ENCODE measurements at regions not wholly inside any gene's neighbourhood (a gene's known extent, or its start where the extent isn't known, plus 50 kb on each side); places are given as distances from the start of the nearest gene placed in this dataset.
"Not testable (repeated sequence)": the region's sequence is repeated elsewhere in the genome, so short reads cannot be mapped to it uniquely, and the experiment has no call there.

- Histone ChIP-seq H3K4me3 (ENCODE audit: insufficient read length, low read depth) (no peak overlapping the region), H3K27me3 (ENCODE audit: insufficient read depth, insufficient read length) (no peaks in the 10 kb centered on the region), H3K9me3 (ENCODE audit: insufficient read depth, low read length) (no peaks in the 10 kb centered on the region), H3K36me3 (ENCODE audit: insufficient read depth, insufficient read length, low read length) (no peaks in the 10 kb centered on the region), H3K4me1 (ENCODE audit: insufficient read depth, insufficient read length) (no peaks in the 10 kb centered on the region), H3K9ac (ENCODE audit: insufficient read length, low read depth) (no peak overlapping the region)
- TF ChIP-seq YY1 (IDR thresholded peaks at IDR 0.05; ENCODE audit: insufficient read depth, insufficient read length) (no peak), SUZ12 (IDR thresholded peaks at IDR 0.05; ENCODE audit: extremely low read depth, insufficient read depth, insufficient read length) (no peak), ZNF274 (IDR thresholded peaks at IDR 0.05; ENCODE audit: low read depth, low read length) (no peak)
- no peak for DNase-seq (ENCODE audit: low read depth, low spot score)
Measured at GRCh38 chrX:118228456-118228855, 111.8 kb upstream of the KLHL13 start.

GRCh38 chrX:118231464-118231863 lies 114.4 kb upstream of the WDR44 start:
- no peaks in the 10 kb centered on the region for H3K4me1 ChIP-seq (ENCODE audit: insufficient read depth, insufficient read length)
- H3K9ac ChIP-seq (ENCODE audit: insufficient read length, low read depth) = no peak overlapping the region
- DNase-seq (ENCODE audit: low read depth, low spot score) = no peak
- TF ChIP-seq YY1 (IDR thresholded peaks at IDR 0.05; ENCODE audit: insufficient read depth, insufficient read length) = no peak
- TF ChIP-seq SUZ12 (IDR thresholded peaks at IDR 0.05; ENCODE audit: extremely low read depth, insufficient read depth, insufficient read length) = no peak
- TF ChIP-seq ZNF274 (IDR thresholded peaks at IDR 0.05; ENCODE audit: low read depth, low read length) = no peak
- H3K9me3 ChIP-seq (ENCODE audit: insufficient read depth, low read length) = no peaks in the 10 kb centered on the region
- no peaks in the 10 kb centered on the region for H3K36me3 ChIP-seq (ENCODE audit: insufficient read depth, insufficient read length, low read length)
- H3K4me3 ChIP-seq (ENCODE audit: insufficient read length, low read depth) = no peak overlapping the region
- H3K27me3 ChIP-seq (ENCODE audit: insufficient read depth, insufficient read length) = no peaks in the 10 kb centered on the region

- Histone ChIP-seq H3K4me3 (ENCODE audit: insufficient read length, low read depth) (no peak overlapping the region), H3K9me3 (ENCODE audit: insufficient read depth, low read length) (peaks cover 9% of the 10 kb centered on the region; the same call in 1 of the 2 replicates), H3K4me1 (ENCODE audit: insufficient read depth, insufficient read length) (no peaks in the 10 kb centered on the region), H3K36me3 (ENCODE audit: insufficient read depth, insufficient read length, low read length) (no peaks in the 10 kb centered on the region), H3K9ac (ENCODE audit: insufficient read length, low read depth) (no peak overlapping the region), H3K27me3 (ENCODE audit: insufficient read depth, insufficient read length) (no peaks in the 10 kb centered on the region)
- TF ChIP-seq SUZ12 (IDR thresholded peaks at IDR 0.05; ENCODE audit: extremely low read depth, insufficient read depth, insufficient read length) (no peak), ZNF274 (IDR thresholded peaks at IDR 0.05; ENCODE audit: low read depth, low read length) (no peak), YY1 (IDR thresholded peaks at IDR 0.05; ENCODE audit: insufficient read depth, insufficient read length) (no peak)
- no peak for DNase-seq (ENCODE audit: low read depth, low spot score)
Measured at GRCh38 chrX:118239178-118239870, 106.6 kb upstream of the WDR44 start.

- Histone ChIP-seq H3K4me3 (ENCODE audit: insufficient read length, low read depth) (no peak overlapping the region), H3K9me3 (ENCODE audit: insufficient read depth, low read length) (peaks cover 9% of the 10 kb centered on the region; the same call in 1 of the 2 replicates), H3K27me3 (ENCODE audit: insufficient read depth, insufficient read length) (no peaks in the 10 kb centered on the region), H3K36me3 (ENCODE audit: insufficient read depth, insufficient read length, low read length) (no peaks in the 10 kb centered on the region), H3K4me1 (ENCODE audit: insufficient read depth, insufficient read length) (no peaks in the 10 kb centered on the region), H3K9ac (ENCODE audit: insufficient read length, low read depth) (no peak overlapping the region)
- no peak for DNase-seq (ENCODE audit: low read depth, low spot score)
- TF ChIP-seq ZNF274 (IDR thresholded peaks at IDR 0.05; ENCODE audit: low read depth, low read length) (no peak), YY1 (IDR thresholded peaks at IDR 0.05; ENCODE audit: insufficient read depth, insufficient read length) (no peak), SUZ12 (IDR thresholded peaks at IDR 0.05; ENCODE audit: extremely low read depth, insufficient read depth, insufficient read length) (no peak)
Measured at GRCh38 chrX:118239913-118240698, 105.8 kb upstream of the WDR44 start.

GRCh38 chrX:118246961-118247360 lies 98.9 kb upstream of the WDR44 start:
- H3K9me3 ChIP-seq (ENCODE audit: insufficient read depth, low read length); H3K27me3 ChIP-seq (ENCODE audit: insufficient read depth, insufficient read length); H3K4me3 ChIP-seq (ENCODE audit: insufficient read length, low read depth); H3K9ac ChIP-seq (ENCODE audit: insufficient read length, low read depth); DNase-seq (ENCODE audit: low read depth, low spot score); H3K36me3 ChIP-seq (ENCODE audit: insufficient read depth, insufficient read length, low read length); H3K4me1 ChIP-seq (ENCODE audit: insufficient read depth, insufficient read length): not testable (repeated sequence)

- TF ChIP-seq YY1 (IDR thresholded peaks at IDR 0.05; ENCODE audit: insufficient read depth, insufficient read length) (no peak), ZNF274 (IDR thresholded peaks at IDR 0.05; ENCODE audit: low read depth, low read length) (no peak), SUZ12 (IDR thresholded peaks at IDR 0.05; ENCODE audit: extremely low read depth, insufficient read depth, insufficient read length) (no peak)
- no peaks in the 10 kb centered on the region for H3K9me3 ChIP-seq (ENCODE audit: insufficient read depth, low read length)
- no peak overlapping the region for H3K4me3 ChIP-seq (ENCODE audit: insufficient read length, low read depth)
- H3K4me1 ChIP-seq (ENCODE audit: insufficient read depth, insufficient read length) = no peaks in the 10 kb centered on the region
- no peak overlapping the region for H3K9ac ChIP-seq (ENCODE audit: insufficient read length, low read depth)
- no peak for DNase-seq (ENCODE audit: low read depth, low spot score)
- no peaks in the 10 kb centered on the region for H3K36me3 ChIP-seq (ENCODE audit: insufficient read depth, insufficient read length, low read length)
- H3K27me3 ChIP-seq (ENCODE audit: insufficient read depth, insufficient read length) = no peaks in the 10 kb centered on the region
Measured at GRCh38 chrX:118249146-118249545, 96.8 kb upstream of the WDR44 start.

GRCh38 chrX:118250445-118250844 lies 95.5 kb upstream of the WDR44 start:
- Histone ChIP-seq H3K4me3 (ENCODE audit: insufficient read length, low read depth) (no peak overlapping the region), H3K9ac (ENCODE audit: insufficient read length, low read depth) (no peak overlapping the region), H3K9me3 (ENCODE audit: insufficient read depth, low read length) (no peaks in the 10 kb centered on the region), H3K27me3 (ENCODE audit: insufficient read depth, insufficient read length) (no peaks in the 10 kb centered on the region), H3K36me3 (ENCODE audit: insufficient read depth, insufficient read length, low read length) (no peaks in the 10 kb centered on the region), H3K4me1 (ENCODE audit: insufficient read depth, insufficient read length) (no peaks in the 10 kb centered on the region)
- no peak for DNase-seq (ENCODE audit: low read depth, low spot score)
- no peak for TF ChIP-seq YY1 (IDR thresholded peaks at IDR 0.05; ENCODE audit: insufficient read depth, insufficient read length)
- no peak for TF ChIP-seq SUZ12 (IDR thresholded peaks at IDR 0.05; ENCODE audit: extremely low read depth, insufficient read depth, insufficient read length)
- no peak for TF ChIP-seq ZNF274 (IDR thresholded peaks at IDR 0.05; ENCODE audit: low read depth, low read length)
